Right lobe of liver (tissue), 6 donors: ENCODE measurements at regions not wholly inside any gene's neighbourhood (a gene's known extent, or its start where the extent isn't known, plus 50 kb on each side); places are given as distances from the start of the nearest gene placed in this dataset.

Experiments
- ATAC-seq, 4 donors: fragments of 200-7000 bp; cut with Tn5 transposase; one replicate each; pipeline ENCODE4 v1.9.1; 2020; ENCODE audit warnings: mild to moderate bottlenecking in 4 of 4, moderate library complexity in 4 of 4
- DNase-seq, 3 donors: peaks; one replicate each; pipeline ENCODE4 v3.0.0-alpha.2; 2020
- H3K27ac ChIP-seq, 3 donors: fragments of 200-600 bp; one replicate each; pipeline ENCODE4 v1.8.0; 2022
- H3K27me3 ChIP-seq, 2 donors: fragments of 200-600 bp; one replicate each; pipeline ENCODE4 v1.8.0; 2022
- H3K36me3 ChIP-seq, 4 donors: fragments of 200-600 bp; sonication (generic) in 1 of 4; one replicate each; pipeline versions ENCODE4 v1.5.1 to v1.8.0; 2017 to 2022; ENCODE audit warnings: control low read depth in 1 of 4
- H3K4me1 ChIP-seq, 4 donors: fragments of 200-600 bp; sonication (generic) in 1 of 4; one replicate each; pipeline versions ENCODE4 v1.5.1 to v1.8.0; 2017 to 2022; ENCODE audit warnings: control low read depth in 1 of 4
- H3K4me3 ChIP-seq, 3 donors: fragments of 200-600 bp; one replicate each; pipeline ENCODE4 v1.8.0; 2022
- H3K9me3 ChIP-seq, 4 donors: fragments of 200-600 bp; sonication (generic) in 1 of 4; one replicate each; pipeline versions ENCODE4 v1.5.1 to v1.8.0; 2017 to 2022; ENCODE audit warnings: control low read depth in 1 of 4
- CTCF ChIP-seq, 4 donors: fragments of 200-600 bp in 3 of 4; fragments of 450-650 bp in 1 of 4; IDR thresholded peaks; one replicate each; pipeline versions ENCODE4 v1.5.1 to v1.8.0; 2016 to 2022; ENCODE audit warnings: antibody characterized with exemption in 4 of 4, mild to moderate bottlenecking in 2 of 4
- POLR2A ChIP-seq: fragments of 450-650 bp; IDR thresholded peaks from one replicate; pipeline ENCODE4 v1.6.1; 2017; ENCODE audit warnings: antibody characterized with exemption, mild to moderate bottlenecking
- WGBS: methylation state at CpG from one replicate; pipeline ENCODE4 v1.1.6; 2018; ENCODE audit warnings: low coverage, low lambda C conversion rate; ENCODE audit not compliant: insufficient coverage; ENCODE audit errors: missing lambda C conversion rate; 5-methylcytosine and 5-hydroxymethylcytosine counted together
- intact Hi-C, 2 donors: fragments of 100-400 bp; cut with DNase I; formaldehyde crosslinking; loops; one replicate each; pipeline versions ENCODE4 v1.11.2 to v1.14.1; 2022
- donor health status: DM: no; HTN: yes; CAD: no.
- donor health status: DM: no; HTN: no; CAD: no.
- donor health status: DM: no; HTN: no; CAD: no.
- donor health status: DM: no; HTN: yes; CAD: no.
- donor health status: DM: no; HTN: yes; CAD: no.

GRCh38 chr2:67792191-67792590, 270.6 kb downstream of the C1D start:
- no peaks in the 10 kb centered on the region for H3K36me3 ChIP-seq
- TF ChIP-seq POLR2A: no peak
- TF ChIP-seq CTCF (IDR thresholded peaks at IDR 0.05): no peak
- ATAC-seq: no peak
- intact Hi-C loops: no loop called here
- no peak for DNase-seq
- no peaks in the 10 kb centered on the region for H3K4me1 ChIP-seq
- no peak overlapping the region for H3K4me3 ChIP-seq
- H3K9me3 ChIP-seq: no peaks in the 10 kb centered on the region
- no peaks in the 10 kb centered on the region for H3K27me3 ChIP-seq
- WGBS: 45% methylated on average over 4 of the region's 4 CpGs
- no peak overlapping the region for H3K27ac ChIP-seq

GRCh38 chr2:67792681-67793091, 270.1 kb downstream of the C1D start:
- Histone ChIP-seq H3K27me3 (no peaks in the 10 kb centered on the region), H3K27ac (no peak overlapping the region), H3K36me3 (no peaks in the 10 kb centered on the region), H3K4me1 (no peaks in the 10 kb centered on the region), H3K9me3 (no peaks in the 10 kb centered on the region), H3K4me3 (no peak overlapping the region)
- WGBS: 77% methylated on average over 8 of the region's 8 CpGs
- ATAC-seq (no peak), DNase-seq (no peak)
- intact Hi-C loops: no loop called here
- TF ChIP-seq CTCF (IDR thresholded peaks at IDR 0.05) (no peak), POLR2A (no peak)

DNA sequence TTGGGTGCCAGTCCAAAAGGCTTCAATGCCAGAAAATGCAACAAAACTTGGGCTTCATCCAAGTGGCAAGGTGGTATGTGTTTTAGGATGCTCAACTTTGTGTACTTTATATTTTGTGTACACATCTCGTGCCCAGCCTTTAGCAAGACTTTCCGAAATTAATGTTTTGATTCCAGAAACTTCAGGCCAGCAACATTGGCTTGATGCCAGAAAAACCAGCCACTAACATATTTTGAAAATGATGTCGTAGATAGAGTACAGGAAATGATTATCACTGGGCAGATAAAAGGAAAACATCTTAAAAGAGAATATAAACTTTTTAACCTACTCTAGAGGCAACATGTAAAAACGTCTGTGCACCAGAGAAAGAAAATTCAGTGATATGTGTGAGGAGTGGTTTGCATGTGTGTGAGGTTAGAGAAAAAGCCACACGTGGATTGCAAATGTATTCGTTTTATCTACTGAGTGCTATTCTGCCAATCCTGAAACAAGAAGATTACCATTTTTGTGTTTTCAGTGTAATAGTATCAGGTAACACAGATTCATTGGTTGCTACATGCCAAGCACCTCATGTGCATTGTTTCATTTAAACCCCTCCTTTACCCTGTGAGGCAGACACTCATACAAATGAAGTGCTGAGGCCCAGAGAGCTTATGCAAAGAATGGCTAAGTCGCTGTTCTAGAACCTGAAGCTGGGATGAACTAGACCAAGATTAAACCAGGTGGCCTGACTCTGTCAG, 264.8 kb downstream of the C1D start:
- ATAC-seq (no peak), DNase-seq (no peak)
- intact Hi-C loops: no loop called here
- H3K27me3 ChIP-seq: no peaks in the 10 kb centered on the region
- no peaks in the 10 kb centered on the region for H3K36me3 ChIP-seq
- no peak for TF ChIP-seq CTCF (IDR thresholded peaks at IDR 0.05)
- TF ChIP-seq POLR2A: no peak
- no peak overlapping the region for H3K27ac ChIP-seq
- H3K4me3 ChIP-seq: no peak overlapping the region
- H3K4me1 ChIP-seq: no peaks in the 10 kb centered on the region
- 38% methylated on average over 7 of the region's 7 CpGs for WGBS
- no peaks in the 10 kb centered on the region for H3K9me3 ChIP-seq

DNA sequence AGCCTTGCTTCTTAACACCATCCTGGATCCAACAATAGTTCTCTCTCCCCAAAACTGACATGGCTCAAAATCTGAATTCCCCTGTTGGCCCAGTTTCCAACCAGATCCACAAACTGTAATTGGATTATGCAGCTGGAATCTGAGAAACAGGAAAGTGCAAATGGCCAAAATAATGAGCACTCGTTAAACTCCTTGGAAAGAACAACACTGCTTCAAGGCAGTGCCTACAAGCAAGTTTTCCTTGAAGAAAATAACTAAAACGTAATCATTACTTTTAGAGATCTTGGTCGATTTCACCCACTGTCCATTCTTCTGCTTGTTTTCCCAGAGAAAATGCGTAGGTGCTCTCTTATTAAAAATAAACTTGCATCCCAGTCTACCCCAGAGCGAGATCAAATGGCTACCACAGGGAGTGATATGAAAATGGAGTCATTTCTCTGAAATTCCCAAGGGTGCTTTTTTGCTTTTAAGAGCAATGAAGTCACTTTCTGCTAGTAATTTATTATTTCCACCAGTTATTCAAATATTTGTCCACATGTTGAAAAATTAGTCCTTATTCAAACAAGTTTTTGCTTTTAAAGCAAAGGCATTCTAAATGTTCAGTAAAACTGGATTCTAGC, 264.2 kb downstream of the C1D start:
- Histone ChIP-seq H3K9me3 (no peaks in the 10 kb centered on the region), H3K27me3 (no peaks in the 10 kb centered on the region), H3K4me1 (no peaks in the 10 kb centered on the region), H3K27ac (no peak overlapping the region), H3K36me3 (no peaks in the 10 kb centered on the region), H3K4me3 (no peak overlapping the region)
- WGBS: 57% methylated on average over 5 of the region's 5 CpGs
- no peak for ATAC-seq
- no peak for DNase-seq
- TF ChIP-seq CTCF (IDR thresholded peaks at IDR 0.05) (no peak), POLR2A (no peak)
- intact Hi-C loops: no loop called here
